WERI-Rb-1 (cell line): ENCODE measurements at regions not wholly inside any gene's neighbourhood (a gene's known extent, or its start where the extent isn't known, plus 50 kb on each side); places are given as distances from the start of the nearest gene placed in this dataset.

Experiments used
- DNase-seq: peaks from one replicate; pipeline ENCODE4 v3.0.0-alpha.2; 2020
- H3K27ac ChIP-seq: fragments of 250-450 bp; sonication (Bioruptor Pico); 2 replicates; pipeline ENCODE4 v1.5.1; 2020; ENCODE audit warnings: mild to moderate bottlenecking, moderate library complexity
- H3K27me3 ChIP-seq: fragments of 250-450 bp; sonication (Bioruptor Pico); 2 replicates; pipeline ENCODE4 v1.5.1; 2021; ENCODE audit warnings: mild to moderate bottlenecking, low read depth, moderate library complexity; ENCODE audit not compliant: insufficient read depth, severe bottlenecking
- H3K36me3 ChIP-seq: fragments of 250-450 bp; sonication (Bioruptor Pico); 2 replicates; pipeline ENCODE4 v1.5.1; 2020; ENCODE audit warnings: mild to moderate bottlenecking, moderate library complexity
- H3K4me3 ChIP-seq: 2 replicates; pipeline ENCODE4 v1.5.1; 2011; ENCODE audit warnings: low read depth, mild to moderate bottlenecking, control low read depth, low read length
- H3K9me3 ChIP-seq: fragments of 250-450 bp; sonication (Bioruptor Pico); 2 replicates; pipeline ENCODE4 v1.5.1; 2021; ENCODE audit warnings: mild to moderate bottlenecking, moderate library complexity; ENCODE audit not compliant: severe bottlenecking
- TF ChIP-seq, protein P1 (sequence below): IDR thresholded peaks from 2 replicates; pipeline ENCODE4 v1.5.1; 2011; ENCODE audit warnings: low read depth, mild to moderate bottlenecking, control low read depth, inconsistent platforms, low read length

DNA sequence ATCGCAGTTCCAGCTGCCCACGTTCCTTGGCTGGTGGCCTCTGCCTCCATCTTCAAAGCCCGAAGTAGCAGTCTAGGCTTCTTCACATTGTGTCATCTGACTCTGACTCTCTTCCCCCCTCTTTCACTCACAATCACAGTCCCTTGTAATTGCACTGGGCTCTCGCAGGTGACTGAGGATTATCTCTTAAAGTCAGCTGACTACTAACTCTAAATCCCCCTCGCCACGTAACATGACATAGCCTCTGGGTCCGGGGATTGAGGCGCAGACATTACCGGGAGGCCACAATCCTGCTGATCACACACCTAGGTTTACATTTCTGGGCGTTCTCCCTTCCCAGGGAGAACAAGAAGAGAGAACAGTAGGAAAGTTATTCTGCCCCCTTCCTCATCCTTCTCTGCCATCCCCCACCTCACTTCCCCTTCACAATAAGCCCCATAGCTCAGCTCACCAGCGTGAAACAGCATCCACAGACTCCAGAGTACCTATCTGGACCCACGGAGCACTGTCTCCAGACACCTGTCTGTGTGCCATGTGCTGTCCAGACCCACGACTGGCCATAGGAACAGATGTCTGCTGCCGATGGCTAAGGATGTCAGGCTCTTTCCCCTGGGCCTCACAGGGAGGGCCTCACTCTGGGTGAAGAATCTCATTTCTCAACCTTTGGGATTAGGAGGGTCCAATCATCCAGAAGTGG, 64.3 kb upstream of the FZD7 start:
- Histone ChIP-seq H3K9me3 (no peaks in the 10 kb centered on the region), H3K36me3 (no peaks in the 10 kb centered on the region), H3K27ac (peak overlapping the region; percentile 94), H3K4me3 (peak overlapping the region; percentile 20), H3K27me3 (no peaks in the 10 kb centered on the region)
- TF ChIP-seq, protein P1, sequence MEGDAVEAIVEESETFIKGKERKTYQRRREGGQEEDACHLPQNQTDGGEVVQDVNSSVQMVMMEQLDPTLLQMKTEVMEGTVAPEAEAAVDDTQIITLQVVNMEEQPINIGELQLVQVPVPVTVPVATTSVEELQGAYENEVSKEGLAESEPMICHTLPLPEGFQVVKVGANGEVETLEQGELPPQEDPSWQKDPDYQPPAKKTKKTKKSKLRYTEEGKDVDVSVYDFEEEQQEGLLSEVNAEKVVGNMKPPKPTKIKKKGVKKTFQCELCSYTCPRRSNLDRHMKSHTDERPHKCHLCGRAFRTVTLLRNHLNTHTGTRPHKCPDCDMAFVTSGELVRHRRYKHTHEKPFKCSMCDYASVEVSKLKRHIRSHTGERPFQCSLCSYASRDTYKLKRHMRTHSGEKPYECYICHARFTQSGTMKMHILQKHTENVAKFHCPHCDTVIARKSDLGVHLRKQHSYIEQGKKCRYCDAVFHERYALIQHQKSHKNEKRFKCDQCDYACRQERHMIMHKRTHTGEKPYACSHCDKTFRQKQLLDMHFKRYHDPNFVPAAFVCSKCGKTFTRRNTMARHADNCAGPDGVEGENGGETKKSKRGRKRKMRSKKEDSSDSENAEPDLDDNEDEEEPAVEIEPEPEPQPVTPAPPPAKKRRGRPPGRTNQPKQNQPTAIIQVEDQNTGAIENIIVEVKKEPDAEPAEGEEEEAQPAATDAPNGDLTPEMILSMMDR = no peak
- DNase-seq = peak; percentile 86

DNA sequence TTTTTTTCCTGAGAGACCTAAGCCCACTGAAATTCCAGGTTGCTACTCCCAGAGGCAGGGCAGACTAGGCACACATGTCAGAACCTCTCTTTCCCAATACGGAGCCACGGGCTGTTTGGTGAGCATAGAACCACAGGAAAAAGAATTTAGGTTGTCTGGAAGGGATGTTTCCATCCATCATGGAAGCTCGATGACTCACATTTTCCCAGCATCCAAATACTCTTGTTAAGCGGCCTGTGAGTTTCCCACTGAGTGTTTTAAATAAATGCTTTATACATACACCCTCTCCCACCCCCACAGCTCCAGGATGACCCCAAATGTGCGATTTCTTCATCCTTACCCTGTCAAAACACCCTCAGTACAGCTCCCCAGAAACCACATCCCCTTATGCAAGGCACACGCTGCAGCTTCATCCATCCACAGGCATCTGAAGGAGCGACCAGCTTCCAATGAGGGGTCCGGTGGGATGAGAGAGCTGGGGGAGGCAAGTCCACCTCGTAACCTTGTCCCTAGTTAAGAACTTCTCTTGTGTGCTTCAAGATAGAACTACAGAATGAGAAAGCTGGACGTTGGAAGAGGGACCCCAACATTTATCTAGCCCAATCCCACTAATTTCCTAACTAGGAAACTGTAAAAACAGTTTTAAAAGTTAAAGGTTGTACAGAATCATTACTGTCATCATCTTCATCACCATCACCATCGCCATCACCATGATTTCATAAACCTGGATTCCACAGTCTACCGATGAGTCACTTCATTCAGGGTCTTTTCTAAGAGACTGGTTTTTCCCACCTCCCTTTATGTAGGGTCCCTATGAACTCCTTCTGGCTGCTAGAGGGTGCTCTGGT, 63.5 kb upstream of the FZD7 start:
- TF ChIP-seq, protein P1 = no peak
- Histone ChIP-seq H3K9me3 (no peaks in the 10 kb centered on the region), H3K36me3 (no peaks in the 10 kb centered on the region), H3K4me3 (no peak overlapping the region), H3K27ac (peak overlapping the region; percentile 94), H3K27me3 (no peaks in the 10 kb centered on the region)
- no peak for DNase-seq

GRCh38 chr2:201970786-201971108, 62.9 kb upstream of the FZD7 start:
- H3K4me3 ChIP-seq = no peak overlapping the region
- TF ChIP-seq, protein P1 = no peak

GRCh38 chr2:201971531-201972228, 62.0 kb upstream of the FZD7 start:
- DNase-seq = no peak
- Histone ChIP-seq H3K4me3 (no peak overlapping the region), H3K9me3 (no peaks in the 10 kb centered on the region), H3K27me3 (no peaks in the 10 kb centered on the region), H3K27ac (no peak overlapping the region), H3K36me3 (no peaks in the 10 kb centered on the region)
- TF ChIP-seq, protein P1 = no peak

More at GRCh38 chr2:201970786-201971108, 62.9 kb upstream of the FZD7 start:
- Histone ChIP-seq H3K36me3 (no peaks in the 10 kb centered on the region), H3K27me3 (no peaks in the 10 kb centered on the region), H3K9me3 (no peaks in the 10 kb centered on the region), H3K27ac (peak overlapping the region; percentile 94)
- DNase-seq = no peak

GRCh38 chr2:201972621-201973255, 60.9 kb upstream of the FZD7 start:
- TF ChIP-seq, protein P1 = no peak
- H3K27me3 ChIP-seq = no peaks in the 10 kb centered on the region
- H3K4me3 ChIP-seq = no peak overlapping the region
- DNase-seq = no peak
- no peaks in the 10 kb centered on the region for H3K36me3 ChIP-seq
- no peaks in the 10 kb centered on the region for H3K9me3 ChIP-seq
- H3K27ac ChIP-seq = no peak overlapping the region
